Uterus (tissue), 3 donors: ENCODE measurements at regions not wholly inside any gene's neighbourhood (a gene's known extent, or its start where the extent isn't known, plus 50 kb on each side); places are given as distances from the start of the nearest gene placed in this dataset.

Source experiments
- DNase-seq, 2 donors: peaks; one replicate each; pipeline ENCODE4 v3.0.0-alpha.2; 2019 to 2020
- H3K27ac ChIP-seq, 2 donors: fragments of 200-600 bp; sonication (generic); 1 replicate in 1 of 2; 2 replicates in 1 of 2; pipeline ENCODE4 v1.5.1; 2016 to 2018
- H3K27me3 ChIP-seq, 2 donors: fragments of 200-600 bp; sonication (generic); one replicate each; pipeline ENCODE4 v1.5.1; 2018 to 2019; ENCODE audit warnings: control low read depth in 1 of 2
- H3K36me3 ChIP-seq, 2 donors: fragments of 200-600 bp; sonication (generic); one replicate each; pipeline ENCODE4 v1.5.1; 2019; ENCODE audit warnings: control low read depth in 1 of 2
- H3K4me1 ChIP-seq, 2 donors: fragments of 200-600 bp; sonication (generic); one replicate each; pipeline ENCODE4 v1.5.1; 2018 to 2019; ENCODE audit warnings: control low read depth in 1 of 2
- H3K4me3 ChIP-seq, 2 donors: fragments of 200-600 bp; sonication (generic); 1 replicate in 1 of 2; 2 replicates in 1 of 2; pipeline ENCODE4 v1.5.1; 2018 to 2019; ENCODE audit warnings: mild to moderate bottlenecking in 1 of 2
- H3K9me3 ChIP-seq, 2 donors: fragments of 200-600 bp; sonication (generic); one replicate each; pipeline ENCODE4 v1.5.1; 2019; ENCODE audit warnings: control low read depth in 1 of 2
- POLR2A ChIP-seq, 2 donors: fragments of 450-650 bp; IDR thresholded peaks; one replicate each; pipeline ENCODE4 v1.6.1; 2016; ENCODE audit warnings: antibody characterized with exemption in 2 of 2, mild to moderate bottlenecking in 1 of 2, moderate library complexity in 1 of 2
- intact Hi-C: fragments of 100-400 bp; cut with DNase I; formaldehyde crosslinking; loops from one replicate; pipeline ENCODE4 v1.15.1; 2023; ENCODE audit warnings: low total_unique reads
- TF ChIP-seq, protein P1 (sequence below), 4 experiments: fragments of 200-600 bp in 2 of 4; fragments of 450-650 bp in 2 of 4; sonication (generic) in 2 of 4; IDR thresholded peaks; one replicate each; pipeline ENCODE4 v1.5.1; 2016 to 2019; ENCODE audit warnings: antibody characterized with exemption in 4 of 4, mild to moderate bottlenecking in 2 of 4, moderate library complexity in 1 of 4
- donor health status: DM: yes; HTN: yes; CAD: no.

DNA sequence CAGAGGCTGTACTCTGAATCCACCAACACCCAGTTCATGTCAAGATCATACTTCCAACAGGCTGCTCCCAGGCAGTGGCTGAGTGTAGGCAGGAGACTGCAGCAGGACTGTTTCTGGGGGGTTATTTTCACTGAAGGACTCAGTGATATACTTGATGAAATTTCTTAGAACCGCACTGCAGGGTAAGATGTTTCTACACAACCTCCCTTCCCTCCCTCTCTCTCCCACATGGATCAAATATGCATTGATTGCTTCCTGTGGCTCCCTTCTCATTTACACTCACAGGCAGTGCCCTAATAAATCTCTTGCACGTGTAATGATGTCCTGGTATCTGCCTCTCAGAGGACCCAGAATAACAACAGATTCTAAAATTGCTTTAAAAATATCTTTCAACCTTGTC, 251.3 kb upstream of the CCDC179 start:
- no peak for TF ChIP-seq POLR2A (IDR thresholded peaks at IDR 0.05)
- TF ChIP-seq, protein P1, sequence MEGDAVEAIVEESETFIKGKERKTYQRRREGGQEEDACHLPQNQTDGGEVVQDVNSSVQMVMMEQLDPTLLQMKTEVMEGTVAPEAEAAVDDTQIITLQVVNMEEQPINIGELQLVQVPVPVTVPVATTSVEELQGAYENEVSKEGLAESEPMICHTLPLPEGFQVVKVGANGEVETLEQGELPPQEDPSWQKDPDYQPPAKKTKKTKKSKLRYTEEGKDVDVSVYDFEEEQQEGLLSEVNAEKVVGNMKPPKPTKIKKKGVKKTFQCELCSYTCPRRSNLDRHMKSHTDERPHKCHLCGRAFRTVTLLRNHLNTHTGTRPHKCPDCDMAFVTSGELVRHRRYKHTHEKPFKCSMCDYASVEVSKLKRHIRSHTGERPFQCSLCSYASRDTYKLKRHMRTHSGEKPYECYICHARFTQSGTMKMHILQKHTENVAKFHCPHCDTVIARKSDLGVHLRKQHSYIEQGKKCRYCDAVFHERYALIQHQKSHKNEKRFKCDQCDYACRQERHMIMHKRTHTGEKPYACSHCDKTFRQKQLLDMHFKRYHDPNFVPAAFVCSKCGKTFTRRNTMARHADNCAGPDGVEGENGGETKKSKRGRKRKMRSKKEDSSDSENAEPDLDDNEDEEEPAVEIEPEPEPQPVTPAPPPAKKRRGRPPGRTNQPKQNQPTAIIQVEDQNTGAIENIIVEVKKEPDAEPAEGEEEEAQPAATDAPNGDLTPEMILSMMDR (IDR thresholded peaks at IDR 0.05), result no peak
- no peak overlapping the region for H3K27ac ChIP-seq
- no peak for DNase-seq
- intact Hi-C loops, result no loop called here
- no peaks in the 10 kb centered on the region for H3K4me1 ChIP-seq
- no peaks in the 10 kb centered on the region for H3K27me3 ChIP-seq
- H3K9me3 ChIP-seq, result no peaks in the 10 kb centered on the region
- H3K4me3 ChIP-seq, result no peak overlapping the region
- H3K36me3 ChIP-seq, result no peaks in the 10 kb centered on the region

DNA sequence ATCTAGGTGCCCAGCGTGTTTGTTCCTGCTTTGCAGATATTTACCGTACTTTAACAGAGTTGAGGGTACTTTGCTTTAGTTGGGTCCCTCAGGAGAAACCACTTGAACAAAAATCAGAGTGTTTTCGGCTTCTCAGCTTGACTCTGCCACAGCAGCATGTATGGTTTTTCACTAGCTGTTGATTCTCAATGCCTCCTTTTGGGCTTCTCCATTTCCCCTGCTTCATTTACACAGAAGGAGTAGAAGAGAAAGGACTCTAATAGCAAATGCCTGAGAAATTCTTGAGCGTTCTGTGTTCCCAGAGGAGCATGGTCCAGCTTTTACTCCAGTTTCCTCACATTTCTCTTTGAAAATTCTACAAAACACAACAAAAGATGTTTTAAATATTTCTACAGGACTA, 252.1 kb upstream of the CCDC179 start:
- intact Hi-C loops, result no loop called here
- TF ChIP-seq, protein P1 (IDR thresholded peaks at IDR 0.05), result no peak
- TF ChIP-seq POLR2A (IDR thresholded peaks at IDR 0.05), result no peak
- H3K4me1 ChIP-seq, result no peaks in the 10 kb centered on the region

GRCh38 chr11:23112987-23113886, 253.0 kb upstream of the CCDC179 start:
- no peaks in the 10 kb centered on the region for H3K4me1 ChIP-seq
- DNase-seq, result no peak
- H3K36me3 ChIP-seq, result no peaks in the 10 kb centered on the region
- no peak for TF ChIP-seq POLR2A (IDR thresholded peaks at IDR 0.05)
- TF ChIP-seq, protein P1 (IDR thresholded peaks at IDR 0.05), result peak in 1 of 4 experiments; percentile 9
- intact Hi-C loops, result no loop called here
- H3K9me3 ChIP-seq, result no peaks in the 10 kb centered on the region
- H3K4me3 ChIP-seq, result no peak overlapping the region
- H3K27ac ChIP-seq, result no peak overlapping the region
- H3K27me3 ChIP-seq, result no peaks in the 10 kb centered on the region

More for the DNA sequence above, 252.1 kb upstream of the CCDC179 start:
- H3K27ac ChIP-seq, result no peak overlapping the region
- H3K4me3 ChIP-seq, result no peak overlapping the region
- DNase-seq, result no peak
- no peaks in the 10 kb centered on the region for H3K36me3 ChIP-seq
- no peaks in the 10 kb centered on the region for H3K27me3 ChIP-seq
- no peaks in the 10 kb centered on the region for H3K9me3 ChIP-seq

DNA sequence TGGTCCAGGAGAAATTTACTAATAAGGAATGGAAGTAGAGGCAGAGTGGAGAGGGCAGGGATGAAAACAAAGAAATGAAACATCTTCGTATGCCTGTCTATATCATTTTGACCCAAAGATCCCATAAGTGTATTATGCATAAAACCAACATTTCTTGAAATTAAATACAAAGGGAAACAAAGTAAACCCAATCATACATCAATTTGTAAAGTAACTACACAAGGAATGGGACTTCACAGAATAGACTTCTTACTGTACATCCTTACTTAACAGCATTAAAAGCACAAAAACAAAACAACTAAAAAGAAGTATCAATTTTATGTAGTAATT, 253.6 kb upstream of the CCDC179 start:
- intact Hi-C loops, result no loop called here
- Histone ChIP-seq H3K4me3 (no peak overlapping the region), H3K9me3 (no peaks in the 10 kb centered on the region), H3K36me3 (no peaks in the 10 kb centered on the region), H3K4me1 (no peaks in the 10 kb centered on the region), H3K27me3 (no peaks in the 10 kb centered on the region), H3K27ac (no peak overlapping the region)
- TF ChIP-seq, protein P1 (IDR thresholded peaks at IDR 0.05), result no peak
- TF ChIP-seq POLR2A (IDR thresholded peaks at IDR 0.05), result no peak
- no peak for DNase-seq

DNA sequence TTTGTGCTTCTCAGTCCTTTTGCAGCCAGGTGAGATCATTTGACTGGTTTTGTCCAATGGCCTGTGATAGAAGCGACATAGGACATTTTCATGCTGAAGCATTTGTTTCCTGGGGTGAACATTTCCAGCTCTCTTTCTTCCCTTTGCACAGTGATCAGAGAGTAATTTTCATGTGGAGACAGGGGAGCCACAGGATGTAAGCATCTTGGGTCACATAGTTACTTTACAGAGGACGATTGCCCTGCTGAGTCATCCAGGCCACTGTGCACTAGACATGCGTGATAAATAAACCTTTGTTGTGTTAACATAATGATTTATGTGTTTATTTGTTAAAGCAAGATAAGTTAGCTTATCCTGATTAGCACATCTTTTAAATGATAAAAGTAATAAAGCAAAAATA, 263.5 kb upstream of the CCDC179 start:
- Histone ChIP-seq H3K27me3 (no peaks in the 10 kb centered on the region), H3K9me3 (no peaks in the 10 kb centered on the region), H3K4me3 (no peak overlapping the region), H3K36me3 (no peaks in the 10 kb centered on the region), H3K4me1 (no peaks in the 10 kb centered on the region), H3K27ac (no peak overlapping the region)
- TF ChIP-seq, protein P1 (IDR thresholded peaks at IDR 0.05), result no peak
- no peak for TF ChIP-seq POLR2A (IDR thresholded peaks at IDR 0.05)
- DNase-seq, result no peak
- intact Hi-C loops, result no loop called here
